ENCODE measurements at regions not wholly inside any gene's neighbourhood (a gene's known extent, or its start where the extent isn't known, plus 50 kb on each side); places are given as distances from the start of the nearest gene placed in this dataset.

DNA sequence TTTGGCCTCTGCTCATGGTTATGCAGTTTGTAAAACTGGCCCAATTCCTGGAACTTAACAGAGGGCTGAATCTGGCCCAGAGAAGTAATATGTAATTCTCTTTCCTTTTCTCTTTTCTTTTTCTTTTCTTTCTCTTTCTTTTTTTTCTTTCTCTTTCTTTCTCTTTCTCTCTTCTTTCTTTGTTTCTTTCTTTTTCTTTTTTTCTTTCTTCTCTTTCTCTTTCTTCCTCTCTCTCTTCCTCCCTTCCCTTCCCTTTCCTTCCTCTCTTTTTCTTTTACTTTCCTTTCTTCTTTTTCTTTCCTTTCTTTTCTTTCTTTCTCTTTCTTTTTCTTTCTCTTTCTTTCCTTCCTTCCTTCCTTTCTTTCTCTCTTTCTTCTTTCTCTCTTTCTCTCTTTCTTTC, 88.8 kb upstream of the SLITRK5 start:
- TF ChIP-seq CTCF (IDR thresholded peaks at IDR 0.05) (no peak), POLR2AphosphoS5 (IDR thresholded peaks at IDR 0.05) (no peak)
